ENCODE measurements at regions not wholly inside any gene's neighbourhood (a gene's known extent, or its start where the extent isn't known, plus 50 kb on each side); places are given as distances from the start of the nearest gene placed in this dataset.
A peak's percentile ranks its signal among the peaks of the same experiment; 100 is the strongest.

- no peak overlapping the region for H3K9ac ChIP-seq (ENCODE audit: low read length in 3 of 3)
- H3K36me3 ChIP-seq (ENCODE audit: control insufficient read depth in 2 of 3, insufficient read depth in 3 of 3, low read length in 3 of 3), result no peaks in the 10 kb centered on the region
- no peaks in the 10 kb centered on the region for H3K4me1 ChIP-seq (ENCODE audit: control insufficient read depth in 2 of 3, insufficient read depth in 2 of 3, low read depth in 1 of 3, low read length in 3 of 3)
- no peak for TF ChIP-seq CTCF (IDR thresholded peaks at IDR 0.05; ENCODE audit: borderline replicate concordance, extremely low read depth, insufficient read depth)
- H3K27me3 ChIP-seq (ENCODE audit: control insufficient read depth, insufficient read depth, low read length), result no peaks in the 10 kb centered on the region
- no peak overlapping the region for H3K4me3 ChIP-seq (ENCODE audit: low read length in 3 of 3)
- DNase-seq, result no peak
- intact Hi-C loops (cut with DNase I), result no loop called here
- peak; percentile 38 for FAIRE-seq
- peaks cover 0 to 7% (median 4%) of the 10 kb centered on the region in 3 donors for H3K9me3 ChIP-seq (ENCODE audit: control insufficient read depth in 2 of 3, insufficient read depth in 1 of 3, low read length in 3 of 3)
- H3K27ac ChIP-seq (ENCODE audit: low read depth in 2 of 2, low read length in 2 of 2), result no peak overlapping the region
Observed at GRCh38 chr18:37649416-37649815, 83.8 kb upstream of the CELF4 start.

- no peak for DNase-seq
- Histone ChIP-seq H3K4me1 (ENCODE audit: control insufficient read depth in 2 of 3, insufficient read depth in 2 of 3, low read depth in 1 of 3, low read length in 3 of 3) (no peaks in the 10 kb centered on the region), H3K4me3 (ENCODE audit: low read length in 3 of 3) (no peak overlapping the region), H3K9me3 (ENCODE audit: control insufficient read depth in 2 of 3, insufficient read depth in 1 of 3, low read length in 3 of 3) (peaks cover 0 to 9% (median 6%) of the 10 kb centered on the region in 3 donors), H3K9ac (ENCODE audit: low read length in 3 of 3) (no peak overlapping the region), H3K27ac (ENCODE audit: low read depth in 2 of 2, low read length in 2 of 2) (no peak overlapping the region), H3K27me3 (ENCODE audit: control insufficient read depth, insufficient read depth, low read length) (no peaks in the 10 kb centered on the region), H3K36me3 (ENCODE audit: control insufficient read depth in 2 of 3, insufficient read depth in 3 of 3, low read length in 3 of 3) (no peaks in the 10 kb centered on the region)
- no peak for FAIRE-seq
- TF ChIP-seq CTCF (IDR thresholded peaks at IDR 0.05; ENCODE audit: borderline replicate concordance, extremely low read depth, insufficient read depth), result no peak
- intact Hi-C loops (cut with DNase I), result no loop called here
Observed at GRCh38 chr18:37641573-37641972, 76.0 kb upstream of the CELF4 start.

GRCh38 chr18:37640504-37640903 is 74.9 kb upstream of the CELF4 start:
- H3K36me3 ChIP-seq (ENCODE audit: control insufficient read depth in 2 of 3, insufficient read depth in 3 of 3, low read length in 3 of 3), result no peaks in the 10 kb centered on the region
- no peak for FAIRE-seq
- H3K9me3 ChIP-seq (ENCODE audit: control insufficient read depth in 2 of 3, insufficient read depth in 1 of 3, low read length in 3 of 3), result peaks cover 0 to 9% (median 4%) of the 10 kb centered on the region in 3 donors
- H3K4me1 ChIP-seq (ENCODE audit: control insufficient read depth in 2 of 3, insufficient read depth in 2 of 3, low read depth in 1 of 3, low read length in 3 of 3), result no peaks in the 10 kb centered on the region
- no peak for TF ChIP-seq CTCF (IDR thresholded peaks at IDR 0.05; ENCODE audit: borderline replicate concordance, extremely low read depth, insufficient read depth)
- H3K27ac ChIP-seq (ENCODE audit: low read depth in 2 of 2, low read length in 2 of 2), result no peak overlapping the region
- H3K9ac ChIP-seq (ENCODE audit: low read length in 3 of 3), result no peak overlapping the region
- H3K4me3 ChIP-seq (ENCODE audit: low read length in 3 of 3), result no peak overlapping the region
- no peaks in the 10 kb centered on the region for H3K27me3 ChIP-seq (ENCODE audit: control insufficient read depth, insufficient read depth, low read length)
- no peak for DNase-seq
- intact Hi-C loops (cut with DNase I), result no loop called here

- TF ChIP-seq CTCF (IDR thresholded peaks at IDR 0.05; ENCODE audit: borderline replicate concordance, extremely low read depth, insufficient read depth), result no peak
- FAIRE-seq (no peak), DNase-seq (no peak)
- intact Hi-C loops (cut with DNase I), result no loop called here
- H3K4me1 ChIP-seq (ENCODE audit: control insufficient read depth in 2 of 3, insufficient read depth in 2 of 3, low read depth in 1 of 3, low read length in 3 of 3), result no peaks in the 10 kb centered on the region
- H3K36me3 ChIP-seq (ENCODE audit: control insufficient read depth in 2 of 3, insufficient read depth in 3 of 3, low read length in 3 of 3), result no peaks in the 10 kb centered on the region
- H3K27ac ChIP-seq (ENCODE audit: low read depth in 2 of 2, low read length in 2 of 2), result no peak overlapping the region
- no peak overlapping the region for H3K4me3 ChIP-seq (ENCODE audit: low read length in 3 of 3)
- peaks cover 0 to 9% (median 4%) of the 10 kb centered on the region in 3 donors for H3K9me3 ChIP-seq (ENCODE audit: control insufficient read depth in 2 of 3, insufficient read depth in 1 of 3, low read length in 3 of 3)
- H3K27me3 ChIP-seq (ENCODE audit: control insufficient read depth, insufficient read depth, low read length), result no peaks in the 10 kb centered on the region
- no peak overlapping the region for H3K9ac ChIP-seq (ENCODE audit: low read length in 3 of 3)
Observed at GRCh38 chr18:37639846-37640245, 74.2 kb upstream of the CELF4 start.
